ENCODE measurements at regions not wholly inside any gene's neighbourhood (a gene's known extent, or its start where the extent isn't known, plus 50 kb on each side); places are given as distances from the start of the nearest gene placed in this dataset.
A peak's percentile ranks its signal among the peaks of the same experiment; 100 is the strongest.

DNA sequence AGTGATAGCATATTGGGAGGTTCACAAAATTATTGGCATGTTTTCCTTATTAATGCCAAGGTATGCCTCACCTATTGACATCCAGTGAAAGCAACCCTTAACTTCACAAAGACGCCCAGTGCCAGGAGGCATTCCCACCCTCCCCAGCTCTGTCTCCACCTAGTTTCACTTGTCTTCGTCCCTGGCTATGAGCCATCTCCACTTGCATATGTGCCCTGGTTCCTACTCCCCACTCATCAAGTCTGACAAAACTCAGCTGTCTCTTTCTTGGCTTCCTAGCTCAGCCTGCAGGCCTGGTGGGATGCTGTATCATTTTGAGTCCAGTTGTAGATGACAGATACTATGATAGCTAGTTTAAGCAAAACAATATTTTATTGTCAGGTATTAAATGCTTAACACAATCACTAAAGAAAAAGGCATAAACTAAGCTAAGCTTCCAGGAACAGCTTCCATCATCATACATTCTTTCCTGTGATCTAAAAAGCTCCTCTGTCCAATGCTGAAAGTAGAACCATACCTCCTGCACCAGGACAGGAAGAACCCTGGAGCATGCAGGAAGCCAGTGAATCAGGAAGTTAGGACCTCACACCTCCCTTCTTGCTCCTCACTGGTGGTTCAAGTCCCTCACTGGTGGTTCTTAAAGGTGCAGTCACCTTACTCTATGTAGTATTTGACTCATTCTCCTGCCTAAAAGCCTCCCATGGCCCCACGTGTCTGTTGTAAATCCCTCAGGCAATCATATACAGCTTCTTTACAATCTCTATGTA lies 410.3 kb upstream of the RASGEF1B start:
- DNase-seq, result no peak

DNA sequence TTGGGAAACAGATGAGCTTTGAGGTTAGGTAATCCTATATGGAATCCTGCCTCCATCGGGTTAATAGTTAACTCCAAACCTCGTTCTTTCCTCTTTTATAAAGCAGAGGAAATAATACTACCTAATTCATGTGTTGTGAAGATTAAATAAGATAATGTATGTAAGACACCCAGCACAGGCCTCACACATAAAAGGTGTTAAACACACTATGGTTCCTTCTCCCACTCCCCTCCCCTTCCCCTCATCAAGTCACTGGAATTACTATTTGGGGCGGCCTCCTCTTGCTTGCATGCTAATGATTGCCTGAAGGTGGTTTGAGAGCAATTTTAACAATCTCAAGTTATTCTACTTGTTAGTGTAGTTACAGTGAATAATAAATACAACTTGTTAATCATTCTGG lies 404.4 kb upstream of the RASGEF1B start:
- peak; percentile 11 for DNase-seq

DNA sequence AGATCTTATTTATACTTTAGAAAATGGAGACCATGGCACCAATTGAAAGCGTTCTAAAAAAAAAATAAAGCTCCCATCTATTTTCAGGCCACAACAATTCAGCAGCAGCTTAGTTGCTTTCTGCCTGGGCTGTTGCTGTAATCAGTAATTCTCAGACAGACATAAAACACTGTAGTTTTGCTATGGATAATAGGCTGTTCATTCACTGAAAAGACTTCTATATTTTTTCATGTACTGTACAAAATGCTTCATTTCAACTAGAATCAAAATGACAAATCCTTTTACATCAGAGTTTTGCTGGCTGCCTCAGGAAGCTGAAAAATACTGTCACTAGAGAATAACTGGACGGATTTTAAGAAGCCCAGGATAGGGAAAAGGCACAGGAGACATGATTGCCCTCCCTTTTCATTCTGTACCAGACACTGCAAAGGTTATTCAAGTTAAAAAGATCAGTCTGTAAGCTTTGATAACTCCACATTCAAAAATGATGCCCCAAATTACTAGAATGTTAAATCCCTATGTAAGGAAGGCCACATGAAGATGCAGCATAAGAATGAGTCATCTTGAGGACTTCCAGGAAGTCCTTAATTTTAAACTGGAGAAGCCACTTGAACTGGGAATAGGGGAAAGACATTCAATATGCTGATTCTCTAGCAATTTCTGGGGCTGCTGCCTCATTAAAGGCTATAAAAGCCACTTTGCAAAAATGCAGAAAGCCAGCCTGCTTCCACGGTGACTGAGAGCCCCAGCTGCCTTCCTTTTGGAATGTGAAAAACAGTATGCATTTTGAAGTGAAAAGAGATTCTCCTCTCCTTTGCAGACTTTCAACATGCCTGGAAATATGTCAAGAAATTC lies 403.2 kb upstream of the RASGEF1B start:
- no peak for DNase-seq

DNA sequence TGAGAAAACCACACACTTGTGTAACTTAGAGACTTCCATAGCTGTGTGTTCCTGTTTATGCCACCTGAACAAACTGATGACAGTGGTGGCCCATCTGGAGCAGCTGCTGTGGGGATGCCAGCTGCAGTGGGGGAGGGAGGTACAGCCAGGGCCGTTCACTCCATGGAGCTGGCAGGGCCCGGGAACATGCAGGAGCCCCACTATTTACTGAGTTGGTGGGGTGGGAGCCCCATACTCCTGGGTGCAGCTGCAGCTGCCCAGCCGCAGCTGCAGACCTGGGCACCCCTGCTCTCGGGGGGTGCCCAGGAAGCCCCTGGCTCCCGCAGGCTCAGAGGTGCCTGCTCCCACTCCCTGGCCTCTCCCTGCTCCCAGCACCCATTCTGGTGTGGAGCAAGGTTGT lies 398.6 kb upstream of the RASGEF1B start:
- no peak for DNase-seq

DNA sequence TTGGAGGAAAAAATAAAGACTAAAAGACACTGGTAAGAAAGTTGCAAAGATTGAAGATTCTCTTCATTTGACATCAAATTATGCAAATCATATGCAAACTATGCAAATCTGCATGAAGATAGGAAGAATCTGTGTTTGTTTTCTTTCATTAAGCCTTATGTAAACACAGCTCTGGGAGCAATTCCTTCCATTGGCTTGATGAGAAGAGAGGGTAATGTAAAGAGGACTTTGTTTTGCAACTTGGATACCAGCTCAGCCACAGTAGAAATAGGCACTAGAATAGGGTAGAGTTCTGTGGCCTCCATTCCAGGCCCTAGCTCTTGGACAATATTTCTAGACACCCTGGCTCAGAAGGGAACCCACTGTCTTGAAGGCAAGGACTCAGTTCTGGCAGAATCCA lies 388.4 kb upstream of the RASGEF1B start:
- DNase-seq, result no peak

DNA sequence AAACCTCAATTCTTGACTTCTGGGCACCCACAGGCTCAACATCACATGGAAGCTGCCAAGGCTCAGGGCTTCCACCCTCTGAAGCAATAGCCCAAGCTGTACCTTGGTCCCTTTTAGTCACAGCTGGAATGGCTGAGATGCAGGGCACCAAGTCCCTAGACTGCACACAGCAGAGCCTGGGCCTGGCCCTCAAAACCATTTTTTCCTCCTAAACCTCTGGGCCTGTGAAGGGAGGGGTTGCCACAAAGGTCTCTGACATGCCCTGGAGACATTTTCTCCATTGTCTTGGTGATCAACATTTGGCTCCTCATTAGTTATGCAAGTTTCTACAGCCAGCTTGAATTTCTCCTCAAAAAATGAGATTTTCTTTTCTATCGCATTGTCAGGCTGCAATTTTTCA lies 382.7 kb upstream of the RASGEF1B start:
- no peak for DNase-seq

DNA sequence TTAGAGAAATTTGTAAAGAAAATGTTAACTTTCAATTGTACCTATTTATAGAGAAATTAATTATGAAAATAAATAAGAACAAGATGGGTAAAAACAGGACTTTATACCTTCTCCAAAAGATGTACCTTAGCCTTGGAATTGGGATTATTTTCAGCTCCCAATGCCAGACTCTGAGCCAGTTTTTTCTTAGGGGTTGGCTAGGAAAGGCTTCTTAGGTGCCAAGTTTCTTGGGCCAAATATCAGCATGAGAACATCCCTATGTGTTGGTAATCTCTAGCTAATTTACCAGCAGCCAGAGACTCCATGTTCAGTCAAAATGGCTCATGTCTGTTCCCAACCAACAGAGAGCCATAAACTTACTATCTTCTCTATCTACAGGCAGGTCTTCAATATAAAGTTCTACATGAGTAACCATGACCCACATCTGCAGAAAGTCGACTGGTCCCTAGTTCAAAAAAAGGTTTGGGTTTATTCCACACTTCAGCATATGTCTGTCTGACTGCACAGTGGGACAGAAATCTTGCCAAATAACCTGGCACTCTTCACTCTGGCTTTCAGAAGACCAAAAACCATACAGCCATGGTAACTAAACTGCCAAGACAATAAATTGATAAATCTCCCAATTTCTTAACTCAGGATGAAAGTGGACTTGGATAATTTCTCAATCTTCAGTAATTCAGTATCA lies 380.5 kb upstream of the RASGEF1B start:
- DNase-seq, result no peak

DNA sequence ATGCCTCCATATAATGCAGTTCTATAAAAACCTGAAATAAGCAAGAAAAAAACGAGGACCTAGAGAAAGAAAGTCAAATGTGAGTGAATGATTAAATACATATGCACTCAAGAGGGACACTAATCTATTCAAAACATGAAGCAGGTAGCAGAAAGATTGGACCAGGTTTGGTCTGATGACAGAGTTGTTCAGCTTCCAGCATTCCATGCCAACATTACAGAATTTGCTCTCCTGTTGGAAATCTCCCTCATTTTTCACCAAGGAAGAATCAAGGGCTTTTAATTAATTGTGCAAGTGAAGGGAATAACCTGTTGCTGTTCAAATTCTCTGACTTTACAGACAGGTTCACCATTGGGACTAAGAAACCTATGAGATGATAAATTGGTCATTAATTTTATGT lies 379.0 kb upstream of the RASGEF1B start:
- no peak for DNase-seq

DNA sequence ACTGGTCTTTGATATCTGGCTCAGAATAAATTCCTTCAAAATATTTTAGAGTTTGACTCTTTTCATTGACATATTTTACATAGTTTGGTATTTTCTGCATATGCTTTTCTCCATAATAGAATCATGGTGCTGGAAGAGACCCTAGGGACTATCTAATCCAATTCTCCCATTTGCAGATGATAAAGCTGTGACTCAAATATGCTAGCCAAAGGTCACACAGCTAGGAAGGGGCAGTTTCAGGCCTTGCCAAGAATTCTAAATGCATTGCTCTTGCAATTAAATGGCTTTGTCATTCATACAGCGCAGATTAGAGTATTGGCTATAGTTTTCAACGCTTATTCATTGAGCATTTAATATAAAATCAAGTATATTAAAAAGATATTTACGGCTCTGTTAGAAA lies 374.1 kb upstream of the RASGEF1B start:
- DNase-seq, result no peak

DNA sequence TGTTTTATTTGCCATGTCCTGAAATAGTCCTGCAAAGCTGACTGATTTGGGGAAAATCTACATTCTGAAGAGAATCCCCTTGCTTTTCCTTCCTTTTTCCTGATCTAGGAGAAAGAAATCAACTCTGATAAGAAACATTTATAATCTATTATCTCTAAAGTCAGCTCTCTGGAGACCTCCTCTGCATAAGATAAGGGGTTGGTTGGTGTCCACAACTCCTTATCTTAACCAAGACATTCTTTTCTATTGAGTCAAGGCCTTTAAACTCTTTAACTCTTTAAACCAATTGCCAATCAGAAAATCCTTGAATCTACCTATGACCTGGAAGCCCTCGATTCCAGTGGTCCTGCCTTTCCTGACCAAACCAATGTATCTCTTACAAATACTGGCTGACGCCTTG lies 373.6 kb upstream of the RASGEF1B start:
- no peak for DNase-seq

DNA sequence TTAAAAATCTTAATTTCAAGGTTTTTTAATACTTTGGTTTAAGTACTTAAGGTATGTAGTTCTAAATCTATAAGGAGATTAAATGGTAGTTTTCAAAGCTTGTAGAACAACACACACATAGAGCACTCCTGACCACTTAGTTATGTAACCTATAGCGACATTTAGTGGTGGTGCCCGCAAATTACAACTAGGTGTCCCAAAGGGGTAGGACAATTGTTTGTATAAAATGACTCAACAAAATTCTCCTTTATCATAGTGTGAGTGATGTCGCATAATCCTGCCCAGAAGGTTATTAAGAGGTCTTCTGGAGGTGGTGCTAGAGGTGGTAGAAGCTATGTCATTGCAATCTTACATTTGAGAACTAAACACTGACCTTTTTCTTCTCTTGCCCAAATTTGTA lies 373.0 kb upstream of the RASGEF1B start:
- DNase-seq, result peak; percentile 73

DNA sequence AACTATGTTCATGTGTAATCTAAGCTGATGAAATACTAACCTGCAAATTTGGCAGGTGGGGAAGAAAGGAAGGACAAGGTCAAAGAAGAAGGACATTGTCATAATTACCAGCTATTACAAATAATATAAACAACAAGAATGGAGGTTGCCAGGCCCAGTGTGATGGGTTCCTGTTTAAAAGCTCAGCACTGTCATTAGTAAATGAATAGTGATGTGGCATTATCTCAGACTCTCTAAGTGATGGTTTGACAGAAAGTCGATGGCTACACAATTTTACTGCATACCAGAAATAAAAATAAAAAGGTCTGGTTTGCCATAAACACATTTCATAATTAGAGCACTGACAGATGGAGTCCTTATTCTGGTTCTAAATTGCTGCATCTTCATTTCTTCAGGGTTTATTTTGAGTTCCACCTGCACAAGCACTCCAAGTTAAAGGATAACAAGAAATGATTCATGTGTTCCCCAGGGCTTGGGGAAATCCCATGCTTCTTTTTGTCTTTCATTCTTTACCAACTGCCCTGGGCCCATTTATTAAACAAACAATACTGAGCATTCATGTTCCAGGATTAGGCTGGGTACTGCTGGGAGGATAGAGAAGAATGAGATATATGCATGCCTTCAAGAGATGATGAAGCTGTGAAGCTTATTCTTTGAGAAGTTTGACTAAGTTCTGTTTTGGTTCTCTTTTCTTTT lies 367.8 kb upstream of the RASGEF1B start:
- DNase-seq, result no peak

DNA sequence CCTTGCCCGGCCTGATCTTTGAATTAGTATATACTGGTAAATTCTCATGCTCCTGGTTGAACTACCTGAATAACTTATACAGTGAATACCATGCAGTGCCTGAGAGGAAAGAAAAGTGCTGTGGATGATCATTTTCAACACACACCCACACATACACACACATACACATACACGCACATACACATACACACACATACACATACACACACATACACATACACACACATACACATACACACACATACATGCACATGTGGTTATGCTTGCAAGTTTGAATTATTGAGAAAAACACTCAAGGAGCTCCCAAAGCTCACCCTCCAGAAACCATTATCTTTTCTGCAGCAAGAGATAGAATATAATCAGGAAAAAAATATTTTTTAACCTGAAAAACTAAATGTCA lies 366.9 kb upstream of the RASGEF1B start:
- DNase-seq, result no peak

DNA sequence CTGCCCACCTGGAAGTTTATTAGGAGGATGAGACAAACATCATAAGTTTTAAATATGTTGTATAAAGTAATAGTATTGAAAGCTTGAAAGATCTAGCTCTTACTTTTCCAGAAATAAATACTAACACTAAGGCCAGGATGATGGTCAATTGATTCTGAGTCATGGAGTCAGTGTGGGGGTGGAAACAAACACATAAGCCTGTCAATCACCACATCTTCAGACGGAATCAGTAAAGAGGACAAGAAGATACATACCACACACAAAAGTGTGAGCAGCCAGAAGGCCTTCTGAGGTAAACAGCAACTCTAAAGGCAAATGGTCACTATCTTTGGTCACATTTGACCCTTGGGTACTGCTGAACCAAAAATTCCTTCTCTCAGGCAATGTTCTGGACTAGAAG lies 365.0 kb upstream of the RASGEF1B start:
- DNase-seq, result no peak

DNA sequence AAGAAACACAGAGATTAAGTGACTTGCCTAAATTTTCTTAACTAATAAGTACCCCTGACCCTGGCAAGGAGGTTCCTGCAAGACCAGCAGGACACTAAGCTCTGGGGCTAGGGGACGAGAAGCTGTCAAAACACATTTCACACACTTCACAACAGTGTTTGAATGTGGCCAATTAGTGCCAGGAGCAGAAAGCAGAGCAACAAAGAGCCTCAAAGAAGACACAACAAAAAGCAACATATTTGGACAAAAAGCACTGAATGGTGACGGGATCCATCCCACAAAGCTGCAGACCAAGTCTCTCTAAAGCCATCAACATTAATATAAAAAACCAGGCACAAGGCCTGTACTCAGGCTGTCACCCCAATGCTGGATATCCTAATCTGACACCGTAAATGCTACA lies 361.9 kb upstream of the RASGEF1B start:
- DNase-seq, result no peak

DNA sequence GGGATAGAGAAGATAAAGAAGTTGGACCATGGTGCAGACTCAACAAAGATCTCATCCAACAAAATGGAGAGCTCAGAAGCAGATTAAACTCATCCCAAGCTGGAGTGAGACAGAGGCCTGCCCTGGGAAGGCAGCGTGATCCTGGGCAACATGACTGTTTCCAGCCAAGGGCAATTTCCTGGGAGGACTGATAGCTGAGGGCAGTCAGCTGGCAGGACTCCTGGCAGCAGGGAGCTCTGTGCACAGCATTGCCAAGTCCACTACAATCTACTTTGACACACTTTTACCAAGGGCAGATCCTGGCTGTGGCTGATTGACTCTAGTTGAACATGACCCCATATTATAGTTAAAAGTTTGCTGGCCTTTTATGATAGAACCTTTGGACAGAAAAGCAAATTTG lies 357.3 kb upstream of the RASGEF1B start:
- no peak for DNase-seq

DNA sequence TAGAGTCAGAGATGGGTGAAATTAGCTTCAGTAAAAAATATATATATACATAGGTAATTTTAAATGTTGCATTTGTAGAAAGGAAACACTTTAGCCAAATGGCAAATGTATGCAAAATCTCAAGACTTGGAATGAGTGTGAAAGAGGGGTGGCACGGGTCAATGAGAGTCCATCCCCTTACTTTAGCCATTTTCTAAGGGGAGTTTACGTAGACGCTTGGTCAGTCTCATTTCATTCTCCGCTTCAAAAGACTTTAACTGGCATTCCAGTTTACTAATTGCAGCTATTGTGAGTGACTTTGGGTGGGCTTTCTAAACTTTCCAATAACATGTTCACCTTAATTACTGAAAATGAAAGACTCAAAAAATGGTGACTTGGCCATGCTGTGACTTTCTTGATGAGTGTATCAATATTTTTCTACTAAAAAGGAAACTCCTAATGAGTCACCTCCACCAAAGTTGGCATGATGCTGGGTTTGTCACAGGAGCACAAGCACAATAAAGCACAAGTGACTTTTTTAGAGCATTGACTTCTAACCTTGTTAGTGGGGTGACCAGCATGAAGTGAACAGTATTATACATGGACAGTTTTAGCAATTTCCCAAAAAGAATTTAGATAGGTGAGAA lies 356.0 kb upstream of the RASGEF1B start:
- DNase-seq, result no peak

DNA sequence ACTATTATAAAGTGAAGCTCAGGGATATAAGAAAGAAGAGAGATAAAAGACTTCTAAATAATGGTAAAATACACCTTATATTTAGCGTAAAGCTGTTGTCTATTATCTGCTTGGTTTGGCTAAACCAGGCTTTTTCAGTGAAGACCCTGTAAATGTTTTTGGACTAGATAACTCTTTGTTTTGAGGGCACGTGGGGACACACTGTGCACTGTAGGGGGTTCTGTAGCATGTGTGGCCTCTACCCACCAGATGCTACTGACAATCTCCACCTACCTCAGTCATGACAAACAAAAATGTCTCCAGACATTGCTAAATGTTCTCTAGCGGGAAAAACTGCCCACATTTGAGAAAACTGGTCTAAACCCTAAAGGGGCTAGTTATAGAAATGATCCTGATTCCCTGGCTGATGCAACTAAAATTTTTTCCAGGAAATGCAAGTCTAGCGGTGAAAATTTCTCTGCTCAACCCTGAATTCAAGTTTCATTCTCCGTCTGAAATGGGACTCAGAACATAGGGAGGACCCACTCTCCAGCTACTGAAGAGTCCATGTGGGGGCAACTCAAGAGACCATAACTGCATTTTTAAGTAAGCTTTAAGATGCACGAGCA lies 355.2 kb upstream of the RASGEF1B start:
- no peak for DNase-seq

DNA sequence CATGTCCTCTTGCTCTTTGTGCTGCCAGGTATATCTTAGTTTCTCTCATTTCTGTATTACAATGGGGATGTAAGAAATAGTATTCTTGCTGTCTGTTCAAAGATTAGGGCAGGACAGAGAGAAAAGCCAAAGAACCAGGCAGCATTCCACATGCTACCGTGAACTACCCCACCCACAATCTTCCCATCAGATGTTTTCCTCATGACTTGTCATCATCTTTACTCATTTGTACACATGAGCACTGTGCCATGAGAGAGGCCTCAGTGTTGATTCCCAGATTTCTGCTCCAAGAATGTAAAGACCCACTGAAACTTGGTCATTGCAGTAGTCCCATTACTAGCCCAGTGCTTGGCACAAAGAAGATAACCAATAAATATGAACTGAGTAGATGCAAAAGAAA lies 354.6 kb upstream of the RASGEF1B start:
- no peak for DNase-seq

DNA sequence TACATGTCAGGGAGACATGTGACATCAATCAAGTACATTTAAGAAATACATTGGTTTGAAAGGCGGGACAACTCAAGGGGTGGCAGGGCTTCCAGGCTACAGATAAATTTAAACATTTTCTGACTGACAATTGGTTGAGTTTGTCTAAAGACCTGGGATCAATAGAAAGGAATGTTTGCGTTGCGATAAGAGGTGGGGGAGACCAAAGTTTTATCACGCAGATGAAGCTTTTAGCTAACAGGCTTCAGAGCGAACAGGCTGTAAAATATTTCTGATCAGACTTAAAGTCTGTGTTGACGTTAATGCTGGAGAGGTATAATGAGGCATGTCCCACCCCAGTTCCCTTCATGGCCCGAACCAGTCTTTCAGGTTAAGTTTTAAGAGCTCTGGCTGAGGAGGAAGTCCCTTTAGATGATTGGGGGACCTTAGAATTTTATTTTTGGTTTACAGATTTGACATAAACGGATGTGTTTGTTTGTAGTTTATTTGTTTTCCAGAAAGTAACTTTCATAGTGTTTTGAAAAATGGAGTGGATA lies 346.7 kb upstream of the RASGEF1B start:
- DNase-seq, result no peak

DNA sequence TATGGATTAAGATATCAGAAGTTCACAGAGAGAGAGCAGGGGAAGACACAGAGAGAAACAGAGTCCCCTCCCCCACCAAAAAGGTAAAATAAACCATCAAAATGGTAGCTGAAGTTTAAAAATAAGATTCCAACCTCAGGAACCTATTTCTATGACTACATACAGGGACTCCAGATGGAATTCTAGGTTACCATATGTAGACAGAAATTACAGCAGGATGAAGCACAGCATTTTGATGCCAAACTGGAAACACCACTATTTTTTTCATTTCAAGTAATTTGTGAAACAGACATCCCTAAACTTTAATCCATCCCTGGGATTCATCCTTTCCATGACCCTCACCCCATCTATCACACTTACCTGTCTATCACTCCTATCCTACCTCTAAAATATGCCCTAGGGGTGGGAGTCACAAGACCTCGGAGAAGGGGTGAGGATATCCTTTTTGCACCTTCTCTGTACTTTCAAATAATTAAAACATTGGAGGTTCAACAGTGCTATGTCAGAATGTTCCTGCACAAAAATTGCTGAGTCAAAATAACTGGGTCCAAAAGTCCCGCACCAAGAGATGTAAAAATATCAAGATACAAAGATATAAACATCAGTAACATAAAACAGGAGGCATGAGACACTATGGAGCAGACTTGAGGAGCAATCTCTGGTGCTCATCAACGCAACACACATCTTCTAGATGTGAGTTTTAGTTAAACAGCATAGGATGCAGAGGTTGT lies 344.5 kb upstream of the RASGEF1B start:
- DNase-seq, result no peak

Data from left kidney (tissue), 1 donor.